IPS DF 4.7 (cell line): ENCODE measurements at regions not wholly inside any gene's neighbourhood (a gene's known extent, or its start where the extent isn't known, plus 50 kb on each side); places are given as distances from the start of the nearest gene placed in this dataset.

Experiments used
- DNase-seq: peaks from one replicate; pipeline ENCODE4 v3.0.0-alpha.2; 2013; ENCODE audit warnings: low spot score; ENCODE audit errors: extremely low read depth

DNA sequence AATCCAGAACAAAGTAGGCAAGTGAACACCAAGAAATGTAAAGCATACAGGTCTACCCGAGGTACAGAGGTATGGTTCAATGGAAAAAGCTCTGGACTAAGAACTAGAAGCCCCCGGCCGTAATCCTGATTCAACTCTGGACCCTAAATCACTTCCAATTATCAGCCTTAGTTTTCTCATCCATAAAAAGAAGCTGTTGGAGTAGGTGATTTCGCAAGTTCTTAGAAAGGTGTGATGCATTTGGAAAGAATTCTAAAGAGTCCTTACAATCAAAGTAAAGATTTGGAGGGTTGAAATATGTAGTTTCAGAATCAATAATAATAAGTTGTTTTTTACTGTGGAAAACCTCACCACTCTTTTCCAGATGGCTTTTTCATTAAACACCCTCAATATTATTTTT is 622.1 kb upstream of the ID2 start:
- DNase-seq = no peak

DNA sequence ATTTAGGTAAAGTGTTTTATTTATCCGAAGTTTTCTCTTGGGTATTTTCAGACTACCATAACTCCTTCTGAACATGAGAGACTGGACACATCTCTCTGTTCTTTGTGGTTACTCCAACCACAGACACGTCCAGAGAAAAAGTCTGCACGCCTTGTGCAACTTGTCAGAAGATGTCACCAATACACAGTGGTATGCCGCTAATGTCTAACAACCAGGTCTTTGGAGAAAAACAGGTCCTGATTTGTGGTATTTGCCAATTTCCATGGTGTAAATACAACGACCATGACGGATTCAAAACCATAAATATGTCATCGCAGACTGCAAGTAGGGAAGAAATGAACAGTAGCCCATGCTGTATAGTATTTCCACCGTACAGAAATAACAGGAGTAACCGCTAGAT is 620.6 kb upstream of the ID2 start:
- no peak for DNase-seq

DNA sequence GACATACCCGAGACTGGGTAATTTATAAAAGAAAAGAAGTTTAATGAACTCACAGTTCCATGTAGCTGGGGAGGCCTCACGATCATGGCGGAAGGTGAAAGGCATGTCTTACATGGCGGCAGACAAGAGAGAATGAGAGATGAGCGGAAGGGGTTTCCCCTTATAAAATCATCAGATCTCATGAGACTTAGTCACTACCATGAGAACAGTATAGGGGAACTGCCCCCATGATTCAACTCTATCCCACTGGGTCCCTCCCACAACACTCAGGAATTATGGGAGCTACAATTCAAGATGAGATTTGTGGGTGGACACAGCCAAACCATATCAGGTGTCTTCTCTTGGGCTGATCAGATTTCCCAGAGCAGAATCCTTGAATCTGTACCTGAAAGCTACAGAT is 617.3 kb upstream of the ID2 start:
- no peak for DNase-seq

DNA sequence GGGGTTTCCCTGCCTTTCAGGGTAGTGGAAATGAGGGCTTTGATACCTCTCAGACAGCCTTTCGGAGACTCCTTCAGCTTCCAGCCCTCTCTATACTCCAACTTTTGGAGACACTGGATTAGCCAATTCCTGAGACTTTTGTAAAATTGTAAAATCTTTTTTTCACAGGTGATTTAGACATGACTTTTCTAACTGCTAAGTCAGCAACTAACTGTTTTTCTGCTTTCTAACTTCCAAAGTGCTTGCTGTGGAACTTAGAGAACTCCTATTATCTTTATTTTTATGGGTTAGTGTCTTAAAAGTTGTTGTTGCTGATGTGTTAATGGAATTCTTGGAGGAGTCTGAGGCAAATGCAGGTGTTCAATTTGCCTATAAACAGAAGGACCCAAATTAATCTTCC is 616.7 kb upstream of the ID2 start:
- no peak for DNase-seq

DNA sequence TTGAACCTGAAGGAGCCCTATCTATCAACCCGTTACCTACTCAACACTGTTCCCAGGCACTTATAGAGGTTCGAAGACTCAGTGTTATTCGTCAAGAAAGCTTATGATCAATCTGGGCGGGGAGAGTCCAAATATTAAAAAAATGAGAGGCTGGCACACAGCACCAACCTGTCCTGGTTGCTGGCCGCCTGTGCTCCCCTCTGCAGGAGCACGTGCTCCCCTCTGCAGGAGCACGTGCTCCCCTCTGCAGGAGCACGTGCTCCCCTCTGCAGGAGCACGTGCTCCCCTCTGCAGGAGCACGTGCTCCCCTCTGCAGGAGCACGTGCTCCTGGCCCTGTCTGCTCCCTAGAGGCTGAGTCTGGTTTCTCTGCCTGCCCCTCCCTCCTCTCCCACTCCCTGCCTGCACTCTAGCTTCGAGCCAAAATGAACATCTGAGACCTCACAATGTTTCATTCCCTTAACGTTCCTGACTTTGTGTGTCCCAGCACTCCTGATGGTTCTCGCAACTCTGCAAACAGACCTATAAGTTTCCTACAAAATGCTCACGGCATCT is 614.0 kb upstream of the ID2 start:
- DNase-seq = no peak

DNA sequence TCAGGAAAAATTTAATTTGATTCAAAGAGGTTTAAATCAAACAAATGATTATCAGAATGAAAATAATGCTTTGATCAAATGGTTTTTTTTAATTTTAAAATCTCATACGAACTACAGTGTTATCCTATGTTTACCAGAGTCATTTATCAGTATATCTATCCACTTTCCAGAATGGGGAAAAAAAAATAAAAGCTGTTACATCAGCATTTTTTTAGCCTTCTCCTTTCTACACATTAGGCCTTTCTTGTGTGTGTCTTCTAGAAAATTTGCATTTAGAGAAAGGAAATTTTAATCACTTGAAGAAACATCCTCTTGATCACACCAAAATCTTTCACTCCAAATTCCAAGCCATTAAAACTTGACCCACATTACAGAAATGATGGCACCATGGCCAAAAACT is 608.9 kb upstream of the ID2 start:
- no peak for DNase-seq

DNA sequence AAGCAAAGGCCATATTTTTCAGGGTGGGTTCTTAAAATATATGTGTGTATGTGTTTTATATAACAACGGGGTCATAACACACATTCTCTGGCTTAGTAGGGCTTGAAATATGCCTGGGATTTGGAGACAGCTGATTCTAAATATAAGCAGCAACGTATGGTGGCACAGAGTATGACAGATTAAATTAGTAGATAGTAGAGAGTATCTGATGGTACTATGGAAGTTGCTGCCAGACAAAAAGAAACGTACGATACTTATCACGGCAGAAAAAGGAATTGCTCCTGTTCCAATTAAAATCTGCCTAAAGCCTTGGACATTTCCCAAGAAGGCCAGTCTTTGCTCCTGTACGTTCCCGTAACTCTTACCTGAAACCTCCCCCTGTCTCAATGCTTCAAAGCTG is 607.9 kb upstream of the ID2 start:
- DNase-seq = no peak

DNA sequence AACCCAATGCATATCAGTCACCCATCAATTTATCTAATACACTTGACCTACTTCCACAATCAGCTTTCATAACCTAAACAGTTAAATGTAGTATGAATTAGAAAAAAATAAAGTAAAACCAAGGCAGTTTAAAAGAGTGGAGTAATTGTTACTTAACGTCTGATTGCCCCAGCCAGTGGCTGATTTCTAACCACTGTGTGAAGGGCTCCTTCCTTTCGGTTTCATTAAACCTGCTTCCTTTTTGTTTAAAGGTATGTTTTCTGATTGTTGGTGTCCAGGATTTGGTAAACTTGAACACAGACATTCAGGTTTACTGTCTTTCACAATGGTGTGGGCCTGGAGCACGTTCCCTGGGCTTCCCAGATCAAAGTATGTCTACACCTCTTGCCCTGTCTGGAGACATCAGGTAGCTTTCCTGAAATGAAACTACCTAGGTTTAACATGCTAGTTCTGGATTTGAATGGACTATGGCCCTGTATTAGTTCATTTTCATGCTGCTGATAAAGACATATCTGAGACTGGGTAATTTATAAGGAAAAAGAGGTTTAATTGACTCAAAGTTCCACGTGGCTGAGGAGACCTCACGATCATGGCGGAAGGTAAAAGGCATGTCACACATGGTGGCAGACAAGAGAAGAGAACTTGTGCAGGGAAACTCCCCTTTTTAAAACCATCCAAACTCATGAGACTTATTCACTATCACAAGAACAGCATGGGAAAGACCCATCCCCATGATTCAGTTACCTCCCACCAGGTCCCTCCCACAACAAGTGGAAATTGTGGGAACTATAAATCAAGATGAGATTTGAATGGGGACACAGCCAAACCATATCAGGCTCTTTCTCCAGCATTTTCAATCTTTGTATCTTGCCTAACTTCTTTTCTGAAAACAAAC is 605.2 kb upstream of the ID2 start:
- DNase-seq = no peak

DNA sequence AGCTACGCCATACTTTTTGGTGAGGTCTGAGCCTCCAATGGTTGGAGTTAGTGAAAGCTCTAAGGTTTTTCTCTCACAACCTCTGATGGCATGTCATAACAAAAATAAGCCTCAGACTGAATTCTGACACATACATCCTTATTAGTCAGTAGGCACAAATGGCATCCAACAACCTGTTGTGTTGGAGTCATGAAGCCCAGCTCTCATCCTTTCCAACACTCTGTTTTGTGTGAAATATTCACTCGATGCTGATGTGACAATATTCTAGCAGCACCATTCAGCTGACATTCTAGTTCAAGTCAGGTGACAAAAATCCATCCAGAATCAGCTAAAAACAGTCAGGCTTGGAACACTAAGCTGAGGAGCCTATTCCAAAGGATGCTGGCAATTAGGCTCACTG is 603.2 kb upstream of the ID2 start:
- DNase-seq = no peak

DNA sequence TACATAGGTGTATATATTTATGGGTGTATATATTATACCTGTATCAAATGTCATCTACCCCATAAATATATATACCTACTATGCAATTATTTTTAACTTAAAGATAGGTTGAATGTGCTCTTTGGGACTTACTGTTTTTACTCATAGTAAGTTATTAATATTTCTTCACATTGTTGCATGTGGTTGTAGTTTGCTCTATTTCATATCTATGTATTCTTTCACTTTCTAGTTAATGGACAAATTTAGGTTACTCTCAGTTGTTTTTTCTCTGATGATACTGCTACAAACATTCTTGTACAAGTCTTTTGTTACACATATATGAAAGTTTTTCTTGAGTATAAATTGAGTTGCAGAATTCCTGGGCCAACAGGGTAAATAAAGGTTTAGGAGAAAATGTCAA is 601.8 kb upstream of the ID2 start:
- no peak for DNase-seq

DNA sequence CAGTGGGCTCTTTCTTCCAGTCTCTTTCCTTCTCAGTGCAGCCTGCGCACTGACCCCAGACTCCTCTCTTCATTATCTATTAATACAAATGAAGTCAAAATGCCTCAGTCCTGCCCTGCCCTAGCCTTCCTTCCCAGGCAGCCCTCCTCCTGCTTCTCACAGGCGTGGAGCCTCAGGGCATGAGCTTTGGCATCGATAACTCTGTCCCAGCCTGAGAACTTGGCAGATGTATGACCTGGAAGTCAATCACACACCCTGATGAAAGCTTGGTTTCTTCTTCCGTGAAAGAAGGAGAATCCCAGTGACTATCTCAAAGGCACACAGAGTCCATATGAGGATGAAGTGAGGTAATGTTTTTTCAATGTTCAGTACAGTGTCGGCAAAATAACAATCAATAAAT is 600.7 kb upstream of the ID2 start:
- DNase-seq = no peak

DNA sequence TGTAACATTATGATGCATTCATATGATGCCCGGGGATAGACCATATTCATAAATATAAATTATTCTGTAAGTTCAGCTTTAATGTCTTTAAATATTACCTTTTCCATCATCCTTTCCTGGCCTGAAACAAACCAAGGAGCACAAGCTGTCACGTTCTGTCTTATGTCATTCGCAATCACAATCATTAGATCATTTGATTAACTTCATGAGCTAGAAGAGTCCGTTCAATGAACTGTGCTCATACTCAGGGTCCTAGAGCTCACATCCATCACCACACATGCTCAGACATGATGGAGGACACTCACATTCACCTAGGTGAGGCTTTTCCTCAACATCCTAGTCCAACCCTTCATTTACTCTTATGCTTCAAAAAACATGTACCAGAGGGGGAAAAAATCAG is 599.0 kb upstream of the ID2 start:
- DNase-seq = no peak

DNA sequence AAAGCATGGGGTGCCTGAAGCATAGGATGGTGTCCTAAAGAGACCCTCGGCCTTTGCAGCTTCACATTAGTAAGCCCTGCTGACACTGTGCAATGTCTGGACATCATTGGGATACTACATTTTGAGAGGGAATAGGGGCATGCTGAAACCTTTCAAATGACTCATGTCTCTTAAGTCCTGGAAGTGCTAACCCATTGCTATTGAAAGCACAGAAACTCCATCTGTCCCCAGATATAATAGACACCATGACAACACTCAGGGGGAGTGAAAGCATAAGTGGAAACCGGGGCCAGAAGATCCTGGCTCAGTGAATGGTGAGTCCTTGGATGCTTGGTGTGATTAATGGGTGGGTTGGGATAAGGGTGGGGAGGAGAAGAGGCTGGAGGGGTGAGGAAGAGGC is 595.5 kb upstream of the ID2 start:
- no peak for DNase-seq

DNA sequence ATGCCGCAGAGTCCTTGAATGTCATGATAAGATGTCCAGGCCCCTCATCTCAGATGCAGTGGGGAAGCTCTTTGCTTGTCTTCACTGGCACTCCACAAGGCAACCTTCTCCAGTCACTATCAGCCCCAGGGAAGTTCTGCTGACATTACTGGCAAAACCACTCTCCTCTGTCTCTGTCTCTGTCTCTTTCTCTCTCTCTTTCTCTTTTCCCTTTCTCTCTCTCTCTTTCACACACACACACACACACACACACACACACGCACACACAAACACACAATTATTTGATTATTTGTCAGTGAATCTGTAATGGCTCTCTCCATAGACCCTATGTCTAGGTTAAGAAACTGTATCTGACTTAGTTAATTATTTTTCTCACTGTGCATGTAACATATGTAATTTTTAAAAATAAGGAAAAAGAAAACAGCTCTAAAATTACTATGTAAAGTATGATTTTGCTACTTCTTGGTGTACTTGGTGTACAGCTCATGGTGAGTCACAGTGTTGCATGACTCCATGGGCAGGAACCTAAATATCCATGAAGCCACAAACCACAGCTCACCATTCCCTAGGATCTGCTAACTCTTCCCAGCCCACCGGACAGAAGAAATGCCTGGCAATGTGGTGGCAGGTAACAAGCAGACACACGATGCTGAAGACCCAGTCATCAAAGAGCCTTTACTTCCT is 594.9 kb upstream of the ID2 start:
- DNase-seq = no peak

DNA sequence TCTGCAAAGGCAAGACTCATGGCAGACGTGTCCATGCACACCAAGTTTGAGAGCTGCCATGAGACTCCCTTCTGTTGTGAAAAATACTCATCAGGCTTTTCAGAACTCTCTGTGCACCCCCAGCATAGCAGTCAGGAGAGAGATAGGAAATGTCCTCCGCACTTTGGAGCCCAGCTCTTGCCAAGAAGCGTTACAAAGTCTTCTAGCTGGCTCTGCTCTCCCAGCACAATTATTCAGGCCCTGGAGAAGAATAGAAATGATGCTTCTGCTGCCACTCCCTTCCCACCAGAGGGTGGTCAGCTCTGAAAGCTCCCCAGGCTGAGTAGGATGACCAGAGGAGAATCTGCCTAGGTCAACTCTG is 594.4 kb upstream of the ID2 start:
- DNase-seq = no peak

DNA sequence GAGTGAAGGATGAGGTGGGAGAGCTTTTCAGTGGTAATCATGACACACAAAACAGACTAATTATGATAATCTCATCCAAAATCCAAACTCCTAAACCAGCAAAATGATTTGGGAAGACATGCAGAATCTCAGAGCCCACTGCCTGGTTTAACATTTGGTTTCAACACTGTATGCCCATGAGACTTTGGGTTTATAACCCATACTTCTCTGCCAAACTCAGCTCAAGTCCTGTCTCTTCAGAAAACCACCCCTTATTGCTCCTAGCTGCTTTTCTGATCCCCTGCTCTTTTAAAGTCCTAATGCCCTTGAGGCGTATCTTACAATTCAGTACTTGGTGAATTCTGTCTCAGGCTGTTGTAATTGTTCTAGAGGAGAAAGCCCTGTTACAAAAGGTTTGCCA is 593.0 kb upstream of the ID2 start:
- no peak for DNase-seq

DNA sequence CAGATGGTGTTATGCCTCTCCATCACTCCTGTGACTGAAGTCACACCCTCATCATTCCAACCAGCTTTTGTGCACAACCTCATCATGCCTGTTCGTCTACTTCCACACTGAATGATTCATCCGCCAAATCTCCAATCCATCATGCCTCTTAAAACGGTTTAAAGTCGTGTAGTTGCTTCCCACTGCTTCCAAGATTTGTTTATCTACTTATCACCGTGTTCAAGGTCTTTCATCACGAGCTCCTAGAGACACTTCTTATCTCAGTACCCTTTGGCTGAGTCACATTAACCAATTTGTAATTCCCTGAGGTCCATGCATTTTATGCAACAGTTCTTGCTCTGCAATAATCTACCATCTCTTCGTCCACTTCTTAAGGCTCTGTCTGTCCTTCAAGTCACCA is 592.3 kb upstream of the ID2 start:
- no peak for DNase-seq

DNA sequence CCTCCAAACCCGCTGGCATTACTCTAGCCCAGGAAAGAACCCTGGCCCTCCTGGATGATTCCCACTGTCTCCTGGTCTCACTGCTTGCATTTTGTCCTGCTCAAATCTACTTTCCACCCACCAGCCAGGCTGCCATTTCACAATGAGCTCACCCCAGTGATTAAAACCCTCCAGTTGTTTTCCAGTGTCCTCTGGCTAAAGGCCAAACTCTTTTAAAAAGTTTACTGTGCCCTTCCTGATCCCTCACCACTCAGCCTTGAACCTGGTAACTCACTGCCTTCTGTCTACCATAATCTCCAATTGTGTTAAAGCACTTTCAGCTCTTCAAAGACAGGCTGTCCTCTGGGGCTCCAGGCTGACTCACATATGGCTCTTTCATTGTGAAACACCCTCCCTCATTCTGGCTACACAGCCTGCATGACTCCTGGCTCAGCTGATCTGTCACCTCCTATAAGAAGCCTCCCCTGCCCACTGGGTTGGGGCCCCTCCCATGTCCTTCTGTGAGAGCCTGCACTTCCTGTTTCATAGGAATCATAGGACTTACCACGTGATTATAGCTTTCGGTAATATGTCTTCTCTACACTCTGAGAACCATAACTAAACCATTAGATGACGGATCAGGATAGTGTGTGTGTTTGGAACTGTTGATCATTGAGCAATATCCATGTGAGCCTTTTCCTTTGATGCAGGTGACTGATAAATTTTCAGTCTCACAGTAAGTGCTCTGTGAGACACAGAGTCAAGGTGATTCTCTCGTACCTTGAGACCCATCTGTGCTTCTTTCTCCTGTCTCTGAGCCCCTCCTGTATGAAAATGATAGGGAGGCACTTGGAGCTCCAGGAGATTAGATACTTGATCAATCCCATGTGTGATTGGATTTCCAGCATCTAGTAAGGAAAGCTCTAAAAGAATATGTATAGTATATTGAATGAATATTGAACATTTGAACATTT is 590.8 kb upstream of the ID2 start:
- DNase-seq = no peak

DNA sequence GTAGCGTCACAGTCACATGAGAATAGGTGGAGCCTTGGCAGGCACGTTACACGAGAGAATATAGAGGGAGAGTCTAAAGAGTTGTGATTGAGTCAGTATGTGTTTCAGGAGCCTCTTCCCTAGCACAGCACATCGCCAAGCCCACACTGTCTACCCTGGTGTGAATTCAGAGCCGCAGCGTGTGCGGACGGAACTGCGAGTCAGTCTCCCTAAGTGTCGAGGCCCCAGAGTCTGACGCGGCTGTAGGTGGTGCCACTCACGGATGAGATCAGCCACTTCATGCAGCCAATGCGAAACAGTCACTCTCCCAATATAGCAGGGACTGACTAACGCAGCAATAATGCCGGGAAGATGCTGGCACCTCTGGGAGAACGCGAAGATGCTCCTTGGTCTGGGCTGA is 587.3 kb upstream of the ID2 start:
- no peak for DNase-seq

DNA sequence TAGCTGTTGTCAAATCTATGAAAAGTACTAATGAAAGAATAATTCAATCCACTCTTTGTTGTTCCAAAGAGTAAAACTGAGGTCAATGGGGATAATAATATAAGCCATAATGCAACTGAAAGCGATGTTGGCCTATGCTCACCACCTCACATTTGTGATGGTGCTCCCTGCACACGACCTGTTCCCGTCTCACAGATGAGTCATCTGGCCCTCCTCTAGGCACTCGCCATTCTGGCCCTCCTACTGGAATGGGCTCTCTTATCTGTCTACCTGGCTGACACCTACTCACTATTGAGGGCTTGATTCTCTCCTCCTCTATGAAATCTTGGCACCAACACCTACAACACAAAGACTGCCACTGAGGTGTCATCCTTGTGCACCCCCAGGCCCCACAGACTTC is 585.9 kb upstream of the ID2 start:
- no peak for DNase-seq

DNA sequence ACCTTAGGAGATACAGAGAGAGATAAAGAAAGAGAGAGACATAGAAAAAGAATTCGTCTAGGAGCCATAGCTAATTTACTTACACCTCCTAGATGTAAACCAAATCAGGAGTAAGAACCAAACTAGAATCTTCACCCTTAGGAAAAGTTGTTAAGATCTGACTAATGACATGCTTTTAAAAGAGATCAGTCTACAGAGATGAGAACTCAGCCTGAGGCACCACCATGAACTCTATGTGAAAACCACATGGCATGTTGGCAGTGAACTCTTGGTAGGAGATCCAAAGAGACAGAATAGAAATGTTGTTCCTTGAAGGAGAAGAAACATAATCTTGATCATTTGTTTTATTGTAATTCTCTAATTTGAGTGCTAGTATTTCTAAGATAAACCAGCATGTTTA is 585.4 kb upstream of the ID2 start:
- DNase-seq = no peak
